Fibroblast of skin of right quadriceps (primary cell): ENCODE measurements at regions not wholly inside any gene's neighbourhood (a gene's known extent, or its start where the extent isn't known, plus 50 kb on each side); places are given as distances from the start of the nearest gene placed in this dataset.

Experiments
- DNase-seq: peaks from one replicate; pipeline ENCODE4 v3.0.0-alpha.2; 2013

- peak; percentile 72 for DNase-seq
These were observed 567.2 kb upstream of the TBL1XR1 start for GRCh38 chr3:177764377-177764912.

GRCh38 chr3:177764933-177765332 lies 567.7 kb upstream of the TBL1XR1 start:
- DNase-seq, result no peak

- DNase-seq, result peak; percentile 76
These were observed 573.3 kb upstream of the TBL1XR1 start for GRCh38 chr3:177770383-177771230.

GRCh38 chr3:177771780-177772179 lies 574.5 kb upstream of the TBL1XR1 start:
- DNase-seq, result no peak

GRCh38 chr3:177772908-177773557 lies 575.8 kb upstream of the TBL1XR1 start:
- DNase-seq, result no peak

GRCh38 chr3:177773717-177774116 lies 576.4 kb upstream of the TBL1XR1 start:
- DNase-seq, result no peak

- peak; percentile 86 for DNase-seq
These were observed 579.4 kb upstream of the TBL1XR1 start for GRCh38 chr3:177776661-177777101.

- DNase-seq, result peak; percentile 52
These were observed 580.4 kb upstream of the TBL1XR1 start for GRCh38 chr3:177777699-177778098.

DNA sequence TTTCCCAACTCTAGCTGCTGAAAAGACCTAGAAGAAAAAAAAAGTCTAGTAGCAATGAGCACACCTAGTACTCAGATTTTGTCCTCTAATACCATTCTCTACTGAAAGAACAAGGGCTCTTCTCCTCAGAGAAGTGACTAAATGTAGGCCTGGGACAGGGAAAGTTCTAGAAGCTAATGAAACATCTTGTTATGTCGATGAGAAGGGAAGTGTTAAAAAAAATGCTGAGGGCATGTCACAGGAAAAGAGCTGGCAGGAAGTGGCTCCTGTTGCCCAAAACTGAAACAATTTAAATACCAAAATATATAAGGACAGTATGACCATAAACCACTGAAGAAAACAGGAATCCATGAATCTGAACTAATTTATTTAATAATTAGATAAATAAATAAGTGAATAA lies 581.4 kb upstream of the TBL1XR1 start:
- DNase-seq, result no peak

GRCh38 chr3:177781686-177782161 lies 584.4 kb upstream of the TBL1XR1 start:
- peak; percentile 88 for DNase-seq

DNA sequence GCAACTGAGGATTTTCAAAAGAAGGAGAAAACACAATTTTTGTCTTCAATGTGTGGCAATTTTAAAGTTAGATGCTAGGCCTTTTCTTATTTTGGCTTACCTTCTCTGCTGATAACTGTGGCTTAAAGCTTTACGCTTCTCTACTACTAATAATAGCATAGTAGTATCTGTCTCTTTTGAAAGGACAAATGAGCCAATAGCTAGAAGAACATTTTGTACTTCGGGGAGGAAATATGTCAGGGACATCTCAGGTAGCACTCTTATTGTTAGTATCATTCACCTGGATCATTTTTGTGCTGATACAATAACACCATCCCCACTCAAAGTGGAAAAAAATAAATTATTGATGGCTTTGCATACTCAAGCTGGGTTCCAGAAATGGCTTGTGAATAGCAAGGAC lies 586.1 kb upstream of the TBL1XR1 start:
- DNase-seq, result no peak

GRCh38 chr3:177783767-177784166 lies 586.5 kb upstream of the TBL1XR1 start:
- no peak for DNase-seq

GRCh38 chr3:177787279-177788041 lies 590.2 kb upstream of the TBL1XR1 start:
- no peak for DNase-seq

DNA sequence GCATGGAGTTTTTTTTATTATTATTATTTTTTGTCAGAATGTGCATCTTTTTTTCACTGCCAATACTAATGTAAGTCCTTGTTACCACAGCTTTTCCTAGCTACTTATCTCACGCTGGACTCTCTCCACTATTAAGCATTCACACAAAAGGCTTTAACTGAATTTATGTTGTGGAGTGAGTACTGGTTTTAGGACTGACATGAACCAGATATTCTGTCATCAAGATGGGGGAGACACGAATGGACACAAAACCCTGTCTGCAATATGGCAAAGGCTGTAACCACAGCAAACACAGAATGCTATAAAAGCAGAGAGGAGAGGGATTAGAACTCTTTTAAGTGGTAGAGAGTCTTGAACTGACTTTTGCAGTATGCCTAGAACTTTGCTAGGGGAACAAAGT lies 592.2 kb upstream of the TBL1XR1 start:
- DNase-seq, result no peak

- peak; percentile 69 for DNase-seq
These were observed 595.2 kb upstream of the TBL1XR1 start for GRCh38 chr3:177792311-177793030.

DNA sequence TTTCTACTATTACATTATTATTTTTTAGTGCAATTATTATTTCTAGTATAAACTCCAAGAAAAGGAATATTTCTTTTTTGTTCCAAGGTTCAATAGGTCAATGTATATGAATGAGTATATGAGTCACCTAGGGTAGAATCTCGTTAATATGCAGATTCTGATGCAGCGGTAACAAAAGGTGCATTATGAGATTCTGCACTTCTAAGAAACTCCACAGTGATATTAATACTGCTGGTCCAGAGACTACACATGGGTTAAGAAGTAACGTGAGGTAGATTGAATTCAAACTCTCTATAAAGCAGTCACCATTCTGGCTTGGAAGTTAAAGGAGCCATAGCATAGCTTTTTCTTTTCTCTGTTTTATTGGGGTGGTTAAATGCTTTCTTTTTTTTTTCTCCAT lies 596.2 kb upstream of the TBL1XR1 start:
- DNase-seq, result no peak

- DNase-seq, result no peak
These were observed 597.9 kb upstream of the TBL1XR1 start for GRCh38 chr3:177795216-177795615.

DNA sequence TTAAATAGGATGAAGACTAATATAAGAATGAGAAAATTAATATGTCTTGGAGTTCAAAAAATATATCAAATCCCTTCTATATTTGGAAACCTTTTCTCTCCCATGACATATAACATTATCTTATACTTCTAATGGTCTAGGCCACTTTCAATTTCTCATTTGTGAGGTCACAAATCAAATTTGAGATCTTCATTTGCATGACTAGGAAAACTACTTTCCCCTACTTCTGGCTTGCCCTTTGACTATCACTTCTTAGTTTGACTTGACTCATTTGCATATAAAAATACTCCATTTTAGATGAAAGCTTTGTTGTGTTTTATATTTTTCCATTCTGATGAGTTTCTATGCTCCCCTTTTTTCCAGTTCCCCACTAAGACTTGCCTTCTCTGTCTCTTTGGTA lies 598.6 kb upstream of the TBL1XR1 start:
- no peak for DNase-seq

- peak; percentile 70 for DNase-seq
These were observed 602.9 kb upstream of the TBL1XR1 start for GRCh38 chr3:177800147-177800546.

DNA sequence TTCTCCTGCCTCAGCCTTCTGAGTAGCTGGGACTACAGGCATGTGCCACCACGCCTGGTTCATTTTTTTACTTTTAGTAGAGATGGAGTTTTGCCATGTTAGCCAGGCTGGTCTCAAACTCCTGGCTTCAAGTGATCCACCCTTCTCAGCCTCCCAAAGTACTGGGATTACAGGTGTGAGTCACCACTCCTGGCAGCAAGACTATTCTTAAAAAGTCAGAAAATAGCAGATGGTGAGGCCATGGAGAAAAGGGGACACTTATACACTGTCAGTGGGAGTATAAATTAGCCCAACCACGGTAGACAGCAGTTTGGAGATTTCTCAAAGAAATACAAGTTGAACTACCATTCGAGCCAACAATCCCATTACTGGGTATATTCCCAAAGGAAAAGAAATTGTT lies 603.3 kb upstream of the TBL1XR1 start:
- peak; percentile 66 for DNase-seq

DNA sequence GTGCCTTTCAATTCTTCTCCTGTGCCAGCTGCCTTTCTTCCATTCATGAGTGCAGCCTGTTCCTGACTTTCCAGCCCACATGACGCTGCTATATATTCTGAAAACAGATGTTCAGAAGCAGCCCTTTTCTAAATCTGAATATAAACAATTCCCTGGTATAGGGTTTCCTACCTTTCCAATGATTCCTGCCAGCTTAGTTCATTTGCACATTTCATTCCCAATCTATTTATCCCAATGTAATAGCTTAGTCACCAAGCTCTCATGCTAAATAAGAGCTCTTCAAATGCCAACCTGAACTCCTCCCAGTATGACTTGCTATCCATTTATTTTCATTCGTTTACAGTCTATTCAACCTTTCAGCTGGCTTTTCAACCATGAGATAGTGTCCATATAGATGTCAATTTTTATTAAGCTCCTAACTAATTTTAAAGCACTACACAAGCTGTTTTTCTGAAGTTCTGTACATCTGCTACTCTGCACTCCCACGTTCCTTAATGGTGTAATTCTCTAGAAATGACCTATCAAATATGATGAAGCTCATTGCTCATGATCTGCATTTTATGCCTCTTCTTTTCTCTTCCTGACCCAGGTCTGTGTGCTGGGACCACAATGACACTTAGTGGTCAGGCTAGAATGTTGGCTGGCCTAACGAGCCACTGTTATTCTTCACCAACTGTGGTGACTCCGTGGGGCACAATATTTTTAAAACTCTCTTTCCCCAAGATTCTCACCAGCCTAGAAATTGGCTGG lies 605.0 kb upstream of the TBL1XR1 start:
- peak; percentile 44 for DNase-seq

DNA sequence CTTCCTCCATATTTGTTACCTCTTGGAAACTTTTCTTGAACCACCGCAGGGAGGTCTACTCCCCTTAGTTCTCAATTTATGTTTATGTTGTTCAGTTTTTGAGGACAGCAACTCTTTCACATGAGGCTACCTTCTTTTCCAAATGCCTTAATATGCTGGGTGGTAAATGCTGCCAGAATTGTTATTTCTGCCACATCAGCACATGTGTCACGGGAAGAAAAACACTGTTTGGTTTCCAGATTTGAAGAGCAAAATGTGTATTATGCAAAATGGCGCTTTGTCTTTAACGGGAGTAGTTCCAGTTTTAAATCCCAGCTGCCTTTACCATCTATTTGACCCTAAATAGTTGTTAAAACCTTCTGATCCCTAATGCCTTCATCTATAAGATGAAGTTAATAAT lies 606.2 kb upstream of the TBL1XR1 start:
- DNase-seq, result no peak
